Cardiac muscle cell (in vitro differentiated cells and primary cell): ENCODE measurements at regions not wholly inside any gene's neighbourhood (a gene's known extent, or its start where the extent isn't known, plus 50 kb on each side); places are given as distances from the start of the nearest gene placed in this dataset.

Source experiments
- DNase-seq, 2 donors: peaks; one replicate each; pipeline versions ENCODE4 v3.0.0 to v3.0.0-alpha.2; 2010 to 2017; ENCODE audit warnings: low read depth in 1 of 2, low spot score in 1 of 2
- H3K27ac ChIP-seq: fragments of 200-600 bp; sonication (generic); 2 replicates; pipeline ENCODE4 v1.5.1; 2016
- H3K27me3 ChIP-seq: fragments of 200-600 bp; sonication (generic); 2 replicates; pipeline ENCODE4 v1.6.0; 2016; ENCODE audit warnings: control low read depth
- H3K36me3 ChIP-seq: fragments of 200-600 bp; sonication (generic); 2 replicates; pipeline ENCODE4 v1.5.1; 2016; ENCODE audit warnings: control low read depth
- H3K4me1 ChIP-seq: fragments of 200-600 bp; sonication (generic); 2 replicates; pipeline ENCODE4 v1.8.1; 2017; ENCODE audit warnings: low read depth, mild to moderate bottlenecking, mixed run types
- H3K4me3 ChIP-seq: fragments of 200-600 bp; sonication (generic); 2 replicates; pipeline ENCODE4 v1.5.1; 2016; ENCODE audit warnings: mild to moderate bottlenecking
- H3K9me3 ChIP-seq: fragments of 200-600 bp; sonication (generic); 2 replicates; pipeline ENCODE4 v1.5.1; 2017; ENCODE audit warnings: low read depth, mild to moderate bottlenecking, control low read depth
- TF ChIP-seq, protein P1 (sequence below): IDR thresholded peaks from 2 replicates; pipeline ENCODE4 v1.5.1; 2012; ENCODE audit warnings: low read depth, mild to moderate bottlenecking, low read length

DNA sequence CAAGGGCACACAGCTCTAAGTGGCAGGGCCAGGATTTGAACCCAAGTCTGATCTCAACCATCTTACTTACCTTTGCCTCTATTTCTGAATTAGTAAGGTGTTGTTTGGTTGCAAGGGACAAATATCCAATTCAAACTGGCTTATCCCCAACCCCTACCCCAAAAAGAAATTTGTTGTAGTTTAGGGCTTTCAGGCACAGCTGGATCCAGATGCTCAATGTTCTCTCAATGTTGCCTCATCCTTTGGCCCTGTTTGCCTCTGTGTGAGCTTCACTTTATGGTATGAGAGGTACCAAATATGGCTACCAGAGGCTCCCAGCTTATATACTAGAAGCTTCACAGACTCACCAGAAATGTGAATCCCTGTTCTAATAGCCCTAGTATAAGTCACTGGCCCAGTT is 499.9 kb downstream of the SHQ1 start:
- Histone ChIP-seq H3K27me3 (no peaks in the 10 kb centered on the region), H3K27ac (no peak overlapping the region), H3K36me3 (no peaks in the 10 kb centered on the region), H3K9me3 (no peaks in the 10 kb centered on the region), H3K4me1 (no peaks in the 10 kb centered on the region), H3K4me3 (no peak overlapping the region)
- TF ChIP-seq, protein P1, sequence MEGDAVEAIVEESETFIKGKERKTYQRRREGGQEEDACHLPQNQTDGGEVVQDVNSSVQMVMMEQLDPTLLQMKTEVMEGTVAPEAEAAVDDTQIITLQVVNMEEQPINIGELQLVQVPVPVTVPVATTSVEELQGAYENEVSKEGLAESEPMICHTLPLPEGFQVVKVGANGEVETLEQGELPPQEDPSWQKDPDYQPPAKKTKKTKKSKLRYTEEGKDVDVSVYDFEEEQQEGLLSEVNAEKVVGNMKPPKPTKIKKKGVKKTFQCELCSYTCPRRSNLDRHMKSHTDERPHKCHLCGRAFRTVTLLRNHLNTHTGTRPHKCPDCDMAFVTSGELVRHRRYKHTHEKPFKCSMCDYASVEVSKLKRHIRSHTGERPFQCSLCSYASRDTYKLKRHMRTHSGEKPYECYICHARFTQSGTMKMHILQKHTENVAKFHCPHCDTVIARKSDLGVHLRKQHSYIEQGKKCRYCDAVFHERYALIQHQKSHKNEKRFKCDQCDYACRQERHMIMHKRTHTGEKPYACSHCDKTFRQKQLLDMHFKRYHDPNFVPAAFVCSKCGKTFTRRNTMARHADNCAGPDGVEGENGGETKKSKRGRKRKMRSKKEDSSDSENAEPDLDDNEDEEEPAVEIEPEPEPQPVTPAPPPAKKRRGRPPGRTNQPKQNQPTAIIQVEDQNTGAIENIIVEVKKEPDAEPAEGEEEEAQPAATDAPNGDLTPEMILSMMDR: no peak
- DNase-seq: no peak

DNA sequence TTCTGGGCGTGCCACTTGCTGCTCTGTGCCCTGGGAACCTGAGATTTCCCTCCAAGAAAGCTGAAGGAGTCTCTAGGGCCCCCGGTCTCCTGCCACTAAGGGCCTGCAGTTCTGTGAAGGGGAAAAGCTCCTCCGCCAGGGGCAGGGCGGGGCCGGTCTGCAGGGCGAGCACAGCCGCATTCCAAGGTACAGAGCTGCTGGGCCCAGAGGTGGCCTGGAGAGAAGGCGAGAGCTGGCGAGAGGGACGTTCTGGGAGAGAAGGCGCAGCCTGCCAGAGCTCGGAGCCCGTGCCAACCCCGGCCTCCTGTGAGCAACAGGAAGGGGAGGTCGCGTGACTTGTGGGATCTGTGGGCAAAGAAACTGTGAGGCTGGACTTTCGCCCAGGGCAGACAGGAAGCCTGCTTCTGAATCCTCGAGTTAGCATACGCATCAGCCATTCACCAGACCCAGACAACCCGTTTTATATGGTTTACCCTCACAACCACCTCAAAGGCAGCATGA is 500.4 kb downstream of the SHQ1 start:
- TF ChIP-seq, protein P1: no peak
- Histone ChIP-seq H3K4me3 (no peak overlapping the region), H3K27ac (no peak overlapping the region), H3K36me3 (no peaks in the 10 kb centered on the region), H3K9me3 (no peaks in the 10 kb centered on the region), H3K27me3 (no peaks in the 10 kb centered on the region), H3K4me1 (no peaks in the 10 kb centered on the region)
- DNase-seq: peak in 1 of 2 donors; percentile 28

DNA sequence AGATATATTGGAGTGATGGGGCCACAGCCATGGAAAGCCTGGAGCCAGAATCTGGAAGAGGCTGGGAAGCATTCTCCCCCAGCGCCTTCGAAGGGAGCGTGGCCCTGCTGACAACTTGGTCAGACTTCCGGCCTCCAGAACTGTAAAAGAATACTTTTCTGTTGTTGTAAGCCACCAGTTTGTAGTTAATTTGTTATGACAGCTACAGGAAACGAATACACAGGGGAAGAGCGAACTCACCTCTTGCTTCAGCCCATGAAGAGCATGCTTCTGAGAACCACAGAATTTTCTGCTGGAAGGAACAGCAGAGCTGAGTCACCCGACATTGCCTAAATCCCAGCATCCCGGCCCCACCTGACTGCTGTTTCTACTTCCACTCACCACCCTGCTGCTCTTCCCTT is 501.7 kb downstream of the SHQ1 start:
- Histone ChIP-seq H3K27me3 (no peaks in the 10 kb centered on the region), H3K4me3 (no peak overlapping the region), H3K9me3 (no peaks in the 10 kb centered on the region), H3K27ac (no peak overlapping the region), H3K4me1 (no peaks in the 10 kb centered on the region), H3K36me3 (no peaks in the 10 kb centered on the region)
- TF ChIP-seq, protein P1: no peak
- DNase-seq: peak in 1 of 2 donors; percentile 97

DNA sequence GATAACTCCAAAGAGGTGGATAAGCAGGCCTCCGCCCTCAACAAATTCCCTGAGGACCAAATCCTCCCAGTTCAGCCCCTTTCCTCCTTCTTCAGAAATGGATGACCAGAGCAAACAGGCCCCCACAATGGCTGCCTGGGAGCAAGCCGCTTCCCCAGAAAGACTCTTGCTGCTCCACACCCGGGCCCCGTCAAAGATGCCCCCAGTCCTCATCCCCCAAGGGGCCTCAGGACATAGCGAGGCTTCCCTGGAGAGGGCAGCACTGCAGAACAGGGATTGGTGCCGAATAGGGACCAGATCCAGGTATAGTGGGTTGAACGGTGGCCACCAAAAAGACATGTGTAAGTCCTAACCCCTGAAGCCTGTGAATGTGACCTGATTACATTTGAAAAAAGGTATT is 502.3 kb downstream of the SHQ1 start:
- no peaks in the 10 kb centered on the region for H3K27me3 ChIP-seq
- H3K4me1 ChIP-seq: no peaks in the 10 kb centered on the region
- no peak for DNase-seq
- no peaks in the 10 kb centered on the region for H3K9me3 ChIP-seq
- no peak overlapping the region for H3K27ac ChIP-seq
- no peak overlapping the region for H3K4me3 ChIP-seq
- TF ChIP-seq, protein P1: no peak
- no peaks in the 10 kb centered on the region for H3K36me3 ChIP-seq

DNA sequence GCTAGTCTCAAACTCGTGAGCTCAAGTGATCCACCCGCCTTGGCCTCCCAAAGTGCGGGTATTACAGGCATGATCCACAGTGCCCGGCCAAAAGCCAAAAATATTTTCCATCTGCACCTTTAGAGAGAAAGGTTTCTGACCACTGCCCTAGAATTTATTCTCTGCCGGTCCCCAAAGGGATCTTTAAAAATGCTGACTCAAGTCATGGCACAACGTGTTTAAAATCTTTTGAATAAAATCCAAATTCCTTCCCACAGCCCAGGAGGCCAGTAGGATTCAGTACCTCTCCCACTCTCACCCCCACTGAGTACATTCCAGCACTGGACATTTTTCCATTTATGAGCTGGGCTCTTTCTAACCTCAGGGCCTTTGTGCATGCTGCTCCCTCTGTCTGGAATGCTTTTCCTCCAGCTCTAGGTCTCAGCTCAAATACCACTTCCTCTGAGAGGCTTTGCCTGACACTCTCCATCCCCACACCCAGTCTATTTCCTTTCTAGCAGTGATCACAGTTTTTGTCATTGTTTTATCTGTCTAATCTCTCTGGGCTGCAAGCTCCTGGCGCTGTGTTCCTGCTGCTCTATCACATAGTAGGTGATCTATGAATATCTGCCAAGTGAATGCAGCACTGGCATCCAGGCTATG is 502.9 kb downstream of the SHQ1 start:
- Histone ChIP-seq H3K4me1 (no peaks in the 10 kb centered on the region), H3K36me3 (no peaks in the 10 kb centered on the region), H3K4me3 (no peak overlapping the region), H3K27me3 (no peaks in the 10 kb centered on the region), H3K9me3 (no peaks in the 10 kb centered on the region), H3K27ac (no peak overlapping the region)
- DNase-seq: peak in 1 of 2 donors; percentile 42
- TF ChIP-seq, protein P1: no peak
